ENCODE measurements at regions not wholly inside any gene's neighbourhood (a gene's known extent, or its start where the extent isn't known, plus 50 kb on each side); places are given as distances from the start of the nearest gene placed in this dataset.

DNA sequence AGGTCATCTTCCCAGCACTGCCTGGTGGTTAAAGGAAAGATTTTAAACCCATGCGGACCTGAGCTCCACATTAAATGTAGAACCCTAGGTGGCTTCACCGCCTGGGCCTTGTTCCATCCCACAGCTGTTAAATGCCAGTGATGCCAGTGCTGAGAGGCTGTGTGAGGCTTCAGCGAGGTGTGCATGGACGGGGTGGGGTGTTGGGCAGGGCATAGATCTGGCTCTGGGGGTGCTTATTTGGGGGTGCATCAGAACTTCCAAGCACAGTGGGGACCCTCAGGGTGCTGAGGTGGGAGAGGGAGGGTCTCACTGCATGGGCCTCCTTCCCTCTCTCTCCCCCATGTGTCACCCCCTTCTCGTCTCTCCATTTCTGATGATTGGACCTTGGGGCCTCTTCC, 90.1 kb upstream of the B3GAT1 start:
- TF ChIP-seq, protein P1, sequence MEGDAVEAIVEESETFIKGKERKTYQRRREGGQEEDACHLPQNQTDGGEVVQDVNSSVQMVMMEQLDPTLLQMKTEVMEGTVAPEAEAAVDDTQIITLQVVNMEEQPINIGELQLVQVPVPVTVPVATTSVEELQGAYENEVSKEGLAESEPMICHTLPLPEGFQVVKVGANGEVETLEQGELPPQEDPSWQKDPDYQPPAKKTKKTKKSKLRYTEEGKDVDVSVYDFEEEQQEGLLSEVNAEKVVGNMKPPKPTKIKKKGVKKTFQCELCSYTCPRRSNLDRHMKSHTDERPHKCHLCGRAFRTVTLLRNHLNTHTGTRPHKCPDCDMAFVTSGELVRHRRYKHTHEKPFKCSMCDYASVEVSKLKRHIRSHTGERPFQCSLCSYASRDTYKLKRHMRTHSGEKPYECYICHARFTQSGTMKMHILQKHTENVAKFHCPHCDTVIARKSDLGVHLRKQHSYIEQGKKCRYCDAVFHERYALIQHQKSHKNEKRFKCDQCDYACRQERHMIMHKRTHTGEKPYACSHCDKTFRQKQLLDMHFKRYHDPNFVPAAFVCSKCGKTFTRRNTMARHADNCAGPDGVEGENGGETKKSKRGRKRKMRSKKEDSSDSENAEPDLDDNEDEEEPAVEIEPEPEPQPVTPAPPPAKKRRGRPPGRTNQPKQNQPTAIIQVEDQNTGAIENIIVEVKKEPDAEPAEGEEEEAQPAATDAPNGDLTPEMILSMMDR (IDR thresholded peaks at IDR 0.05; ENCODE audit: insufficient read depth, low read length, poor library complexity, severe bottlenecking) = no peak
- Histone ChIP-seq H3K27me3 (replicated peaks; ENCODE audit: control insufficient read depth, insufficient read depth, low read length) (no peaks in the 10 kb centered on the region; the same call in 1 of the 2 replicates), H3K36me3 (ENCODE audit: control insufficient read depth, insufficient read depth, low read length) (no peaks in the 10 kb centered on the region), H3K4me3 (replicated peaks; ENCODE audit: low read depth, low read length) (no peak overlapping the region)
- DNase-seq (ENCODE audit: extremely low read depth, insufficient read length) = no peak

- TF ChIP-seq, protein P1 (IDR thresholded peaks at IDR 0.05; ENCODE audit: insufficient read depth, low read length, poor library complexity, severe bottlenecking) = no peak
- Histone ChIP-seq H3K27me3 (replicated peaks; ENCODE audit: control insufficient read depth, insufficient read depth, low read length) (no peaks in the 10 kb centered on the region; the same call in 1 of the 2 replicates), H3K36me3 (ENCODE audit: control insufficient read depth, insufficient read depth, low read length) (no peaks in the 10 kb centered on the region), H3K4me3 (replicated peaks; ENCODE audit: low read depth, low read length) (no peak overlapping the region)
- no peak for DNase-seq (ENCODE audit: extremely low read depth, insufficient read length)
These were observed 89.5 kb upstream of the B3GAT1 start for GRCh38 chr11:134501406-134502152.

GRCh38 chr11:134500621-134501020, 88.6 kb upstream of the B3GAT1 start:
- H3K4me3 ChIP-seq (replicated peaks; ENCODE audit: low read depth, low read length) = no peak overlapping the region
- H3K27me3 ChIP-seq (replicated peaks; ENCODE audit: control insufficient read depth, insufficient read depth, low read length) = no peaks in the 10 kb centered on the region; the same call in 1 of the 2 replicates
- H3K36me3 ChIP-seq (ENCODE audit: control insufficient read depth, insufficient read depth, low read length) = no peaks in the 10 kb centered on the region
- DNase-seq (ENCODE audit: extremely low read depth, insufficient read length) = no peak
- TF ChIP-seq, protein P1 (IDR thresholded peaks at IDR 0.05; ENCODE audit: insufficient read depth, low read length, poor library complexity, severe bottlenecking) = no peak

DNA sequence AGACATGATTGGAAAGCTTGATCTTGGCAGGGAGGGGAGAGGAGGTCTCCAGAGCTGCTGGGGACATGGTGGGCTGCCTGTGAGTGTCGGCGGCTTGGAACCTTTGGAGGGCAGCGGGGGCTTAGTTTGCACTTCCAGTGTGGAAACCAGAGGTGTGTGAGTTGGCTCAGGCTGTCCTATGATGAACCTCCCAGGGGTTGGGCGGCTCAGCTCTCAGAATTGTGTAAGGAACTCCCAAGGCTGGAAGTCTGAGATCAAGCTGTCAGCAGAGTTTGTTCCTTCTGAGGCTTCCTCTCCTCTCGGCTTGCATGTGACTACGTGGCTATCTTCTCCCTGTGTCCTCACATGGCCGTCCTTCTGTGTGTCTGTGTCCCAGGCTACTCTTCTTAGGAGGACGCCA, 87.9 kb upstream of the B3GAT1 start:
- DNase-seq (ENCODE audit: extremely low read depth, insufficient read length) = no peak
- no peak overlapping the region for H3K4me3 ChIP-seq (replicated peaks; ENCODE audit: low read depth, low read length)
- no peaks in the 10 kb centered on the region for H3K36me3 ChIP-seq (ENCODE audit: control insufficient read depth, insufficient read depth, low read length)
- H3K27me3 ChIP-seq (replicated peaks; ENCODE audit: control insufficient read depth, insufficient read depth, low read length) = no peaks in the 10 kb centered on the region; the same call in 1 of the 2 replicates
- TF ChIP-seq, protein P1 (IDR thresholded peaks at IDR 0.05; ENCODE audit: insufficient read depth, low read length, poor library complexity, severe bottlenecking) = no peak

DNA sequence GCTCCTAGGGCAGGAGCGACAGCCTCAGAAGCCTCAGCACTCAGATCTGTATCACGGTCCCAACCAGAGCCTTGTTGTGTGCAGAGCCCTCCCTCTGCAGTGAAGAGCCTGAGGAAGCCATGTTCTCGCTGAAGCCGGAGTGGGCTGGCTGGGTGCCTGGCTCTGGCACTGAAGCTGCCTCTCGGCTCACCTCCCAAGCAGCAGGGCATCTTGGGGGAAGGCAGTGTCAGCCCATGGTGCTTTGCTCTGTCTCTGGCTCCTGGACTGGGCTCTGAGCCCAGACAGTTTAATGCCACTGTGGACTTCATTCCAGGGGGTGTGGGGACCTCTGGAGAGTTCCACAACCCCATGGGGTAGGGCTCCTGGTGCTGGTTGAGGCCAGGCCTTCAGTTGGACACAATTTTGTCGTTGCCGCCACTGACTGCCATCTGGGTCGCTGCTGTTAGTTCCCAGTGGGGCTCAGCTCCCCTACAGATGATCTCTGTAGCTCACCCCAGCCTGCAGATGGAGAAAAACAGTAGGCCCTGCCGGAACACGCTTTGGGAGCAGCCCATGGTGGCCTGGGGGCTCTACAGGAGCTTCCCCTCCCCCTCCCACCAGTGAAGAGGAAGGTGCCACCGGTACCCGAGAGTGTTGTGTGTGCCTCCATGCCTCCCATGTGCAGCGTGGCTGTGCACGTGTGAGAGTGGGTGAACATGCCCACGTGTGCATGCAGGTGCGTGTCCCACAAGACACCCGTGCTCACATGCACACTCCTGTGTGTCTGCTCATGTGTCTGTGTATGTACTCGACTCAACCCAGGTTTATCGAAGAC, 86.5 kb upstream of the B3GAT1 start:
- H3K27me3 ChIP-seq (replicated peaks; ENCODE audit: control insufficient read depth, insufficient read depth, low read length) = no peaks in the 10 kb centered on the region
- TF ChIP-seq, protein P1 (IDR thresholded peaks at IDR 0.05; ENCODE audit: insufficient read depth, low read length, poor library complexity, severe bottlenecking) = no peak
- no peak overlapping the region for H3K4me3 ChIP-seq (replicated peaks; ENCODE audit: low read depth, low read length)
- H3K36me3 ChIP-seq (ENCODE audit: control insufficient read depth, insufficient read depth, low read length) = no peaks in the 10 kb centered on the region
- no peak for DNase-seq (ENCODE audit: extremely low read depth, insufficient read length)
